Keratinocyte (primary cell): ENCODE measurements at regions not wholly inside any gene's neighbourhood (a gene's known extent, or its start where the extent isn't known, plus 50 kb on each side); places are given as distances from the start of the nearest gene placed in this dataset.

Source experiments
- DNase-seq: peaks from one replicate; pipeline ENCODE4 v3.0.0-alpha.2; 2011; ENCODE audit warnings: low read depth, missing footprints, low spot score
- FAIRE-seq: peaks from 2 replicates; lab custom pipeline; 2011; peaks lifted over from hg19 to GRCh38; lab: Jason Lieb, UNC
- H2AFZ ChIP-seq: 2 replicates; pipeline ENCODE4 v1.6.0; 2012; ENCODE audit warnings: low read length, control low read depth, inconsistent platforms; ENCODE audit not compliant: control insufficient read depth
- H3K27ac ChIP-seq: 2 replicates; pipeline ENCODE4 v1.5.1; 2011; ENCODE audit warnings: low read length; ENCODE audit not compliant: control insufficient read depth, insufficient read depth
- H3K27me3 ChIP-seq: 3 replicates; pipeline ENCODE4 v1.6.0; 2011; ENCODE audit warnings: low read length; ENCODE audit not compliant: control insufficient read depth, insufficient read depth; ENCODE audit errors: extremely low read depth
- H3K36me3 ChIP-seq, 2 experiments: 2 replicates in 1 of 2; 3 replicates in 1 of 2; pipeline ENCODE4 v1.5.1; 2011; ENCODE audit warnings: low read length in 2 of 2, mild to moderate bottlenecking in 1 of 2; ENCODE audit not compliant: control insufficient read depth in 2 of 2, insufficient read depth in 2 of 2; ENCODE audit errors: extremely low read depth in 1 of 2
- H3K4me1 ChIP-seq: 3 replicates; pipeline ENCODE4 v1.5.1; 2011; ENCODE audit warnings: low read length; ENCODE audit not compliant: control insufficient read depth, insufficient read depth; ENCODE audit errors: extremely low read depth
- H3K4me2 ChIP-seq: 3 replicates; pipeline ENCODE4 v1.6.0; 2011; ENCODE audit warnings: low read depth, low read length; ENCODE audit not compliant: control insufficient read depth, insufficient read depth; ENCODE audit errors: extremely low read depth
- H3K4me3 ChIP-seq, 3 experiments: fragments of 200-600 bp in 1 of 3; sonication (generic) in 1 of 3; 2 replicates in 2 of 3; 3 replicates in 1 of 3; pipeline ENCODE4 v1.5.1; 2011 to 2016; ENCODE audit warnings: low read length in 3 of 3, mild to moderate bottlenecking in 3 of 3, control low read depth in 2 of 3, inconsistent platforms in 1 of 3, low read depth in 1 of 3, mixed read lengths in 1 of 3, mixed run types in 1 of 3, moderate library complexity in 1 of 3; ENCODE audit not compliant: control insufficient read depth in 2 of 3, insufficient read depth in 2 of 3; ENCODE audit errors: extremely low read depth in 1 of 3
- H3K79me2 ChIP-seq: 2 replicates; pipeline ENCODE4 v1.6.0; 2012; ENCODE audit warnings: low read length; ENCODE audit not compliant: control insufficient read depth, insufficient read depth
- H3K9ac ChIP-seq: 3 replicates; pipeline ENCODE4 v1.6.0; 2011; ENCODE audit warnings: low read length; ENCODE audit not compliant: control insufficient read depth, insufficient read depth; ENCODE audit errors: extremely low read depth
- H3K9me1 ChIP-seq: 3 replicates; pipeline ENCODE4 v1.6.0; 2011; ENCODE audit warnings: low read length; ENCODE audit not compliant: control insufficient read depth, insufficient read depth; ENCODE audit errors: extremely low read depth
- H3K9me3 ChIP-seq: 2 replicates; pipeline ENCODE4 v1.5.1; 2012; ENCODE audit warnings: low read depth, low read length; ENCODE audit not compliant: control insufficient read depth
- H4K20me1 ChIP-seq: 3 replicates; pipeline ENCODE4 v1.6.0; 2011; ENCODE audit warnings: low read length; ENCODE audit not compliant: control insufficient read depth, insufficient read depth; ENCODE audit errors: extremely low read depth
- EZH2 ChIP-seq: IDR thresholded peaks from one replicate; pipeline ENCODE4 v1.6.1; 2012; ENCODE audit warnings: inconsistent platforms, mild to moderate bottlenecking, low read length, moderate library complexity
- dilution Hi-C: fragments of 300-500 bp; cut with MboI; formaldehyde crosslinking; loops from one replicate; pipeline ENCODE4 v1.7.0; 2020; ENCODE audit warnings: low sequenced_read_pairs; ENCODE audit not compliant: extremely low pct_ligation_motif_present
- TF ChIP-seq, protein P1 (sequence below), 3 experiments: IDR thresholded peaks in 1 of 3; conservative IDR thresholded peaks in 1 of 3; optimal IDR thresholded peaks in 1 of 3; 2 replicates in 2 of 3; 3 replicates in 1 of 3; pipeline versions ENCODE3 to v1.5.1; 2011; ENCODE audit warnings: low read length in 3 of 3, mild to moderate bottlenecking in 3 of 3, moderate library complexity in 2 of 3, control low read depth in 1 of 3, inconsistent platforms in 1 of 3; ENCODE audit not compliant: insufficient read depth in 2 of 3; ENCODE audit errors: extremely low read depth in 1 of 3

DNA sequence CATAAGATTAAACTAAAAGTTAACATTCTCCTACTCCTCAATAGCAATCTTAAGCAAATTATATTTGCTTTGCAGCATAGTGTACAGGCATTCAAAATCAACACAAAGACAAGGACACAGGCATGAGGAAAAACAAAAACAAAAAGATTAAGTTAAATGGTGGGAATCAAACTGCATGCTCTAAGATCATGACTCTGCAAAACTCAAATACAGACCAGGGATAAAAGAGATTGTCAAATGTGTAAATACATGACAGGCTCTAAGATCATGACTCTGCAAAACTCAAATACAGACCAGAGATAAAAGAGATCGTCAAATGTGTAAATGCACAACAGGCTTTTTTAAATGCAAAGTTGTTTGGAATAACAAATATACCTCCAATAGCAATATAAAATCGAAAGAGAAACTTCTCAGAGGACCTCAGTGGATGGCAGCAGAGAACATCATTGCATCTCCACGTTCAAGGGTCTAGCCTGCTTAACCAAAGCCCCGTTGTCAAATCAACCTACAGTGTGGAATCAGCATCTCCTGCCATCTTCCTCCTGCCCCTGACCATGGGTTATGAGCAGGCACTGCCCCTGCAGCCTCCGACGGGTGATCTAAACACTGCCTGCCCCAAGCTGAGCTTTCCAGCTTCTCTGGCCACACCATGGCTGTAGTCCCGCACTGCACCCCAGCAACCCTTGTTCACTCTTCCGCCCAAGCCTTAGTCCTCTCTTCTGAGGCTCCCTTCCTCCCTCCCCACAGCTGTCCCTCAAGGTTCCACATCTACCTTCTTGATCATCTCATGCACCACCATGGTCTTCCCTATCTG lies 446.1 kb downstream of the SOX9 start:
- Histone ChIP-seq H3K79me2 (peaks cover 93% of the 10 kb centered on the region), H3K4me1 (no peaks in the 10 kb centered on the region), H3K9me1 (no peaks in the 10 kb centered on the region), H3K9ac (no peak overlapping the region), H2AFZ (no peak overlapping the region), H3K36me3 (peaks cover 5 to 10% of the 10 kb centered on the region in 2 experiments), H3K4me3 (no peak overlapping the region), H3K9me3 (no peaks in the 10 kb centered on the region), H3K27ac (no peak overlapping the region), H4K20me1 (peaks cover 45% of the 10 kb centered on the region), H3K4me2 (no peak overlapping the region), H3K27me3 (no peaks in the 10 kb centered on the region)
- FAIRE-seq (no peak), DNase-seq (no peak)
- TF ChIP-seq, protein P1, sequence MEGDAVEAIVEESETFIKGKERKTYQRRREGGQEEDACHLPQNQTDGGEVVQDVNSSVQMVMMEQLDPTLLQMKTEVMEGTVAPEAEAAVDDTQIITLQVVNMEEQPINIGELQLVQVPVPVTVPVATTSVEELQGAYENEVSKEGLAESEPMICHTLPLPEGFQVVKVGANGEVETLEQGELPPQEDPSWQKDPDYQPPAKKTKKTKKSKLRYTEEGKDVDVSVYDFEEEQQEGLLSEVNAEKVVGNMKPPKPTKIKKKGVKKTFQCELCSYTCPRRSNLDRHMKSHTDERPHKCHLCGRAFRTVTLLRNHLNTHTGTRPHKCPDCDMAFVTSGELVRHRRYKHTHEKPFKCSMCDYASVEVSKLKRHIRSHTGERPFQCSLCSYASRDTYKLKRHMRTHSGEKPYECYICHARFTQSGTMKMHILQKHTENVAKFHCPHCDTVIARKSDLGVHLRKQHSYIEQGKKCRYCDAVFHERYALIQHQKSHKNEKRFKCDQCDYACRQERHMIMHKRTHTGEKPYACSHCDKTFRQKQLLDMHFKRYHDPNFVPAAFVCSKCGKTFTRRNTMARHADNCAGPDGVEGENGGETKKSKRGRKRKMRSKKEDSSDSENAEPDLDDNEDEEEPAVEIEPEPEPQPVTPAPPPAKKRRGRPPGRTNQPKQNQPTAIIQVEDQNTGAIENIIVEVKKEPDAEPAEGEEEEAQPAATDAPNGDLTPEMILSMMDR (optimal IDR thresholded peaks at IDR 0.05 in 1 of 3, IDR thresholded peaks at IDR 0.05 in 1 of 3, conservative IDR thresholded peaks at IDR 0.05 in 1 of 3; ENCODE audit: extremely low read depth in 1 of 3, insufficient read depth in 2 of 3, low read length in 3 of 3): no peak
- TF ChIP-seq EZH2: no peak
- dilution Hi-C loops: no loop called here

- TF ChIP-seq EZH2: no peak
- TF ChIP-seq, protein P1 (optimal IDR thresholded peaks at IDR 0.05 in 1 of 3, IDR thresholded peaks at IDR 0.05 in 1 of 3, conservative IDR thresholded peaks at IDR 0.05 in 1 of 3; ENCODE audit: extremely low read depth in 1 of 3, insufficient read depth in 2 of 3, low read length in 3 of 3): no peak
- H3K79me2 ChIP-seq: peaks cover 93% of the 10 kb centered on the region
- peaks cover 8 to 10% of the 10 kb centered on the region in 2 experiments for H3K36me3 ChIP-seq
- no peaks in the 10 kb centered on the region for H3K9me3 ChIP-seq
- no peak overlapping the region for H3K9ac ChIP-seq
- H3K4me2 ChIP-seq: no peak overlapping the region
- peaks cover 7% of the 10 kb centered on the region for H3K4me1 ChIP-seq
- dilution Hi-C loops: no loop called here
- peaks cover 6% of the 10 kb centered on the region for H3K9me1 ChIP-seq
- no peak overlapping the region for H3K27ac ChIP-seq
- no peak overlapping the region for H2AFZ ChIP-seq
- no peak overlapping the region for H3K4me3 ChIP-seq
- FAIRE-seq (no peak), DNase-seq (no peak)
- no peaks in the 10 kb centered on the region for H3K27me3 ChIP-seq
- H4K20me1 ChIP-seq: peaks cover 49% of the 10 kb centered on the region
Measured at GRCh38 chr17:72567774-72568173, 447.0 kb downstream of the SOX9 start.
